ENCODE measurements at regions not wholly inside any gene's neighbourhood (a gene's known extent, or its start where the extent isn't known, plus 50 kb on each side); places are given as distances from the start of the nearest gene placed in this dataset.

DNA sequence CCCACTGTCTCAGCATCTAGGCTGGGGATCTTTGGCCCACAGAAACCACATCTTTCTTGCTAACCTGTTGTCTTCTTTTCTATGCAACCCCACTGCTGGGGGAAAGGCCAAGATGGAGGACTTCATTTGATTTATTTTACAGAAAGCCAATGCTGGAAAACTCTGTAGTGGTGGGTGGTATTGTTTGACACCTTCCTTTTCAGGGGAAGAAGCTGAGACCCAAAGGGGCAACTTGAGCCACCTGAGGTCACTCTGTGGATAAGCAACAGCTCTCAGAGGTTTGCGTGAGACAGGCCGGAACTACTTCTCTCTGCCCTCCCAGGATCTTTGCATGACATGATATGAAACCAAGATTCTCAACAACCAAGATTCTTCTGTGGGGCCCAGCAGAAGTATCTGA lies 645.2 kb downstream of the VRK1 start:
- DNase-seq (ENCODE audit: low read depth), result no peak
- no peak overlapping the region for H3K4me3 ChIP-seq (ENCODE audit: low read depth, low read length)

DNA sequence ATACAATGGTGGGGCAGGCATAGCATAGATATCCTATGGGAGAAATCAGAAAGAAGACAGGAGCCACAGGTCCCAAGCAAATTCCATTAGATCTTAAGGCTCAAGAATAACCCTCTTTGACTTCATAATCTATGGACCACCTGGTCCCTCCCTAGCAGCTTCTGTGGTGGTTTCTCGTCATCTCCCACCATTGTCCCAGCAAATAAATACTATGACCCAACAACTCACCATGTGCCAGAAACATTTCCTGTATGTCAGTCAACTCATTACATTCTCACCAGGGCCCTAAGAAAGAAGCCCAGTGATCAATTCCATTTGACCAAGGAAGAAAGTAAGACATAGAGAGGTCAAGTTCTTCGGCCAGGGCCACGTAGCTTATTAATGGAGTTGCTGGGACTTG lies 646.2 kb downstream of the VRK1 start:
- no peak for DNase-seq (ENCODE audit: low read depth)
- no peak overlapping the region for H3K4me3 ChIP-seq (ENCODE audit: low read depth, low read length)
- TF ChIP-seq POLR2A (IDR thresholded peaks at IDR 0.05; ENCODE audit: extremely low read depth, insufficient read length), result no peak
- TF ChIP-seq MYC (IDR thresholded peaks at IDR 0.05; ENCODE audit: low read depth, low read length), result no peak
- TF ChIP-seq, protein P1, sequence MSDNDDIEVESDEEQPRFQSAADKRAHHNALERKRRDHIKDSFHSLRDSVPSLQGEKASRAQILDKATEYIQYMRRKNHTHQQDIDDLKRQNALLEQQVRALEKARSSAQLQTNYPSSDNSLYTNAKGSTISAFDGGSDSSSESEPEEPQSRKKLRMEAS (IDR thresholded peaks at IDR 0.05; ENCODE audit: low read depth, low read length), result no peak
- TF ChIP-seq, protein P2, sequence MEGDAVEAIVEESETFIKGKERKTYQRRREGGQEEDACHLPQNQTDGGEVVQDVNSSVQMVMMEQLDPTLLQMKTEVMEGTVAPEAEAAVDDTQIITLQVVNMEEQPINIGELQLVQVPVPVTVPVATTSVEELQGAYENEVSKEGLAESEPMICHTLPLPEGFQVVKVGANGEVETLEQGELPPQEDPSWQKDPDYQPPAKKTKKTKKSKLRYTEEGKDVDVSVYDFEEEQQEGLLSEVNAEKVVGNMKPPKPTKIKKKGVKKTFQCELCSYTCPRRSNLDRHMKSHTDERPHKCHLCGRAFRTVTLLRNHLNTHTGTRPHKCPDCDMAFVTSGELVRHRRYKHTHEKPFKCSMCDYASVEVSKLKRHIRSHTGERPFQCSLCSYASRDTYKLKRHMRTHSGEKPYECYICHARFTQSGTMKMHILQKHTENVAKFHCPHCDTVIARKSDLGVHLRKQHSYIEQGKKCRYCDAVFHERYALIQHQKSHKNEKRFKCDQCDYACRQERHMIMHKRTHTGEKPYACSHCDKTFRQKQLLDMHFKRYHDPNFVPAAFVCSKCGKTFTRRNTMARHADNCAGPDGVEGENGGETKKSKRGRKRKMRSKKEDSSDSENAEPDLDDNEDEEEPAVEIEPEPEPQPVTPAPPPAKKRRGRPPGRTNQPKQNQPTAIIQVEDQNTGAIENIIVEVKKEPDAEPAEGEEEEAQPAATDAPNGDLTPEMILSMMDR (IDR thresholded peaks at IDR 0.05; ENCODE audit: low read depth, low read length), result no peak

More for the DNA sequence above, 645.2 kb downstream of the VRK1 start:
- TF ChIP-seq, protein P2 (IDR thresholded peaks at IDR 0.05; ENCODE audit: low read depth, low read length), result no peak
- no peak for TF ChIP-seq MYC (IDR thresholded peaks at IDR 0.05; ENCODE audit: low read depth, low read length)
- no peak for TF ChIP-seq POLR2A (IDR thresholded peaks at IDR 0.05; ENCODE audit: extremely low read depth, insufficient read length)
- TF ChIP-seq, protein P1 (IDR thresholded peaks at IDR 0.05; ENCODE audit: low read depth, low read length), result no peak

DNA sequence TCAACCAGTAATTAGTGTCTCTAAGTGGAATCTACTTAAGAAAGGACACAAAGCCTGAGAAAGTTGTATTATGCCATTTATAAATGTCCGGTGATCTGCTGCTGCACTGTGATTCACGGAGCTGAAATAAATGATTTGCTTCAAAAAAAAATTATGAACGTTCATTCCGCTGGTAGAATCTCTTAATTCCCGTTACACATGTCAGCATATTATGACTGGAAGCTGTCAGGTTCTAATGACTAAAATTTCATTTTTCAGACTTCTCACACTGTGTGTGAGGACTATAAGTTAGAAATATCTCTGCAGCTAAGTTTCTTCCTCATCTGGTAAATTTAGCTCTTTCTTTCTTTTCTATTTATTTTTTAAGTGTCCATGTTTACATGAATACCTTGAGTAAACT lies 647.1 kb downstream of the VRK1 start:
- DNase-seq (ENCODE audit: low read depth), result no peak
- TF ChIP-seq POLR2A (IDR thresholded peaks at IDR 0.05; ENCODE audit: extremely low read depth, insufficient read length) (no peak), MYC (IDR thresholded peaks at IDR 0.05; ENCODE audit: low read depth, low read length) (no peak)
- TF ChIP-seq, protein P2 (IDR thresholded peaks at IDR 0.05; ENCODE audit: low read depth, low read length), result no peak
- TF ChIP-seq, protein P1 (IDR thresholded peaks at IDR 0.05; ENCODE audit: low read depth, low read length), result no peak
- H3K4me3 ChIP-seq (ENCODE audit: low read depth, low read length), result no peak overlapping the region

DNA sequence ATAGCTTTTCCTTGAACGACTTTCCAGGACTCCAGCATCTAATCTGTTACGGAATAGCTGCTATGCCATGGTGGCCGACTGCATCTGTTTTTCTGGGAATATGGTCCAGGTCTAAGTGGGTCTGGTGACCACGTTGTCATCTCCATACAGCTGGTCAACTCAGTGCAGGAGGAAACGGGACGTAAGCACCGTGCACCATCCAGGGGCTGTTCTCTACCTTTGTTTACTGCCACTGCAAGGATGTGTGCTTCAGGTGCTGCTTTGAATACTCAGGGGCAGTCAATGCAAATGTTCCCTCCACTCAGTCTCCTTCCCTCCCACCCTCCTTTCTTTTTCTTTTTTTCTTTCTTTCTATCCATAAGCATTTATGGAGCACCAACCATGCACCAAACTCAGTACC lies 648.2 kb downstream of the VRK1 start:
- H3K4me3 ChIP-seq (ENCODE audit: low read depth, low read length), result no peak overlapping the region
- TF ChIP-seq POLR2A (IDR thresholded peaks at IDR 0.05; ENCODE audit: extremely low read depth, insufficient read length) (no peak), MYC (IDR thresholded peaks at IDR 0.05; ENCODE audit: low read depth, low read length) (no peak)
- TF ChIP-seq, protein P2 (IDR thresholded peaks at IDR 0.05; ENCODE audit: low read depth, low read length), result no peak
- TF ChIP-seq, protein P1 (IDR thresholded peaks at IDR 0.05; ENCODE audit: low read depth, low read length), result no peak
- DNase-seq (ENCODE audit: low read depth), result no peak

DNA sequence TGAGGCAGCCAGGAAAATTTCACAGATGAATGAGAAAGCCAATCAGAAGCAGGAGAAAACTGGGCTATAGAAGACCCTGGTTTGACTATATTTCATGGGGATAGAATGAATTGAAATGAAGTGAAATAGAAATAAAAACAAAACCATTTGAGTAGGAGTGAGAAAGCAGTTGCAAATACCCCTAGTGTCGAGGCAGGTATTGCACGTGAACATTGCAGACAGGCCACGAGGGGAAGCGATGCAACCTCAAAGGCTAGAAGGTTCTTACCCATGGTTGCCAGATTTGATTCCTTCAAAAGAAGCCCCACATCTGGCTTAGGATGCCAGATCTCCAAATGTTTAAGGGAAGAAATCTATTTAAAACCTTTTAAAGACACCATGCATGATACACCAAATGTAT lies 648.9 kb downstream of the VRK1 start:
- TF ChIP-seq, protein P1 (IDR thresholded peaks at IDR 0.05; ENCODE audit: low read depth, low read length), result no peak
- TF ChIP-seq MYC (IDR thresholded peaks at IDR 0.05; ENCODE audit: low read depth, low read length) (no peak), POLR2A (IDR thresholded peaks at IDR 0.05; ENCODE audit: extremely low read depth, insufficient read length) (no peak)
- TF ChIP-seq, protein P2 (IDR thresholded peaks at IDR 0.05; ENCODE audit: low read depth, low read length), result no peak
- DNase-seq (ENCODE audit: low read depth), result no peak
- no peak overlapping the region for H3K4me3 ChIP-seq (ENCODE audit: low read depth, low read length)

DNA sequence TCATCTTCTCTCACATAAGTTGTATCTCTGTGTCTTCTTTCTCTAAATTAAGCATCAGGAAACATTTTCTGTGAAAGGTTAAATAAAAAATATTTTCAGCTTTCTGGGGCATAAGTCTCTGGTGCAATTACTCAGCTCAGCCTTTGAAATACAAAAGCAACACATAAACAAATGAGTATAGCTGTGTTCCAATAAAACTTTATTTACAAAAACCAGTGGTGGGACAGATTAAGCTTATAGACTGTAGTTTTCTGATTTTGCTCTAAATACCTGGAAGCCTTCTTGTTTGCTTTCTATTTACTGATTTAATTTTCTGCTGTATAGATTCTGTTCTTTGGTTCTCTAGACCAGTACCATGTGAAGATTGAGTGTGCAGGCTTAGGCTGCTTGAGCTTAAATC lies 655.1 kb downstream of the VRK1 start:
- no peak for DNase-seq (ENCODE audit: low read depth)
- TF ChIP-seq POLR2A (IDR thresholded peaks at IDR 0.05; ENCODE audit: extremely low read depth, insufficient read length), result no peak
- no peak for TF ChIP-seq MYC (IDR thresholded peaks at IDR 0.05; ENCODE audit: low read depth, low read length)
- TF ChIP-seq, protein P2 (IDR thresholded peaks at IDR 0.05; ENCODE audit: low read depth, low read length), result no peak
- TF ChIP-seq, protein P1 (IDR thresholded peaks at IDR 0.05; ENCODE audit: low read depth, low read length), result no peak
- H3K4me3 ChIP-seq (ENCODE audit: low read depth, low read length), result no peak overlapping the region

Measured in NB4 (cell line).